ENCODE measurements at regions not wholly inside any gene's neighbourhood (a gene's known extent, or its start where the extent isn't known, plus 50 kb on each side); places are given as distances from the start of the nearest gene placed in this dataset.

- H3K27ac ChIP-seq (ENCODE audit: low read depth, low read length), result no peak overlapping the region
- CTCF ChIA-PET, result no interaction called here
These were observed 128.4 kb upstream of the ESR1 start for GRCh38 chr6:151679081-151679480.

DNA sequence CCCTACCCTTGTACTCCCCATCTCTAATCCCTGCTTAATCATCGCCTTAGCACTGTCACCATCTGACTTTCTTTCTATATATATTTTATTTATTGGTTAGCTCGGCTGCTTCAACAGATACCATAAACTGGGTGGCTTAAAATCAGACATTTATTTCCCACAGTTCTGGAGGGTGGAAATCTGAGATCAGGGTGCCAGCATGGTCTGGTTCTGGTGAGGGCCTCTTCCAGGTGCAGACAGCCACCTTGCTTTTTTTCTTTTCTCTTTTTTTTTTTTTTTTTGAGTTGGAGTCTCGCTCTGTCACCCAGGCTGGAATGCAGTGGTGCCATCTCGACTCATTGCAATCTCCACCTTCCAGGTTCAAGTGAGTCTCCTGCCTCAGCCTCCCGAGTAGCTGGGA, 127.5 kb upstream of the ESR1 start:
- H3K9me3 ChIP-seq (ENCODE audit: control insufficient read depth, insufficient read depth, low read length), result peaks cover 3% of the 10 kb centered on the region; the same call in 1 of the 2 replicates
- POLR2A ChIA-PET, result no interaction called here
- peaks cover 3% of the 10 kb centered on the region for H3K27me3 ChIP-seq (ENCODE audit: control insufficient read depth, insufficient read depth, low read length)
- CTCF ChIA-PET, result interaction anchor here (1.4 kb wide), 1 partner anchor 19 kb away, joined by 3 read pairs; no protein-coding TSS in a partner anchor
- TF ChIP-seq CTCF (IDR thresholded peaks at IDR 0.05; ENCODE audit: low read depth, low read length), result no peak
- no peak overlapping the region for H3K4me3 ChIP-seq (ENCODE audit: low read depth, low read length)
- no peak overlapping the region for H3K27ac ChIP-seq (ENCODE audit: low read depth, low read length)
- no peak for DNase-seq (ENCODE audit: low read depth, low spot score)

More at GRCh38 chr6:151679081-151679480, 128.4 kb upstream of the ESR1 start:
- Histone ChIP-seq H3K27me3 (ENCODE audit: control insufficient read depth, insufficient read depth, low read length) (peaks cover 3% of the 10 kb centered on the region), H3K4me3 (ENCODE audit: low read depth, low read length) (no peak overlapping the region), H3K9me3 (ENCODE audit: control insufficient read depth, insufficient read depth, low read length) (peaks cover 3% of the 10 kb centered on the region; the same call in 1 of the 2 replicates)
- DNase-seq (ENCODE audit: low read depth, low spot score), result no peak
- POLR2A ChIA-PET, result no interaction called here
- no peak for TF ChIP-seq CTCF (IDR thresholded peaks at IDR 0.05; ENCODE audit: low read depth, low read length)

DNA sequence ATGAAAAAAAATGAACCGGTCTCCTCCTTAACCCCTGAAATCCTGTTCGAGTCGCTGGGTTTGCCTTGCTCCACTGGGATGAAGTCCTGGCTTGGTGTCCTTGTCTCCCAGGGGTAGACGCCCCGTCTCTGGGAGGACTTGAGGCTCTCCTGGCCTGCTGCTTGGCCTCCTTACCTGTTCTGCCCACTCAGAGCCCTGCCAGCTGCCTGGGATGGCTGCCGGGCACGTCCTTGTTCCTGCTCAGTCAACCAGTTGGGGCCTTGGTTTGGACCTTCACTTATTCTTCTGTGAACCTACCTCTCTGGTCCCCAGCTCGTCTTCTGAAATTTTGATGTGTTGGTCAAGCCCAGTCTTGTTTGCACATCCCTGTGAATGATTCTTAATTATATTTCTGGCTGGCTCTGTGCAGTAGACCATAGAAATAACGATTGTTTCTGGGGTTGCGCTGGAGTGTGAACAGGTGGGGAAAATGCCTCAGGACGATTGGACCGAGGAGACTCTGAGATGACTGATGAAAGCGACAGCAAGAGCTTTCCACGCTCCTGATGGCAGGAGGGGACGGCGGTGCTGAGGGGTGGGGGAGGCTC, 126.5 kb upstream of the ESR1 start:
- H3K9me3 ChIP-seq (ENCODE audit: control insufficient read depth, insufficient read depth, low read length), result peaks cover 3% of the 10 kb centered on the region; the same call in 1 of the 2 replicates
- H3K4me3 ChIP-seq (ENCODE audit: low read depth, low read length), result no peak overlapping the region
- DNase-seq (ENCODE audit: low read depth, low spot score), result no peak
- POLR2A ChIA-PET, result no interaction called here
- H3K27ac ChIP-seq (ENCODE audit: low read depth, low read length), result no peak overlapping the region
- CTCF ChIA-PET, result interaction anchor here (1.4 kb wide), 1 partner anchor 18 kb away, joined by 3 read pairs; no protein-coding TSS in a partner anchor
- H3K27me3 ChIP-seq (ENCODE audit: control insufficient read depth, insufficient read depth, low read length), result peaks cover 3% of the 10 kb centered on the region
- no peak for TF ChIP-seq CTCF (IDR thresholded peaks at IDR 0.05; ENCODE audit: low read depth, low read length)

DNA sequence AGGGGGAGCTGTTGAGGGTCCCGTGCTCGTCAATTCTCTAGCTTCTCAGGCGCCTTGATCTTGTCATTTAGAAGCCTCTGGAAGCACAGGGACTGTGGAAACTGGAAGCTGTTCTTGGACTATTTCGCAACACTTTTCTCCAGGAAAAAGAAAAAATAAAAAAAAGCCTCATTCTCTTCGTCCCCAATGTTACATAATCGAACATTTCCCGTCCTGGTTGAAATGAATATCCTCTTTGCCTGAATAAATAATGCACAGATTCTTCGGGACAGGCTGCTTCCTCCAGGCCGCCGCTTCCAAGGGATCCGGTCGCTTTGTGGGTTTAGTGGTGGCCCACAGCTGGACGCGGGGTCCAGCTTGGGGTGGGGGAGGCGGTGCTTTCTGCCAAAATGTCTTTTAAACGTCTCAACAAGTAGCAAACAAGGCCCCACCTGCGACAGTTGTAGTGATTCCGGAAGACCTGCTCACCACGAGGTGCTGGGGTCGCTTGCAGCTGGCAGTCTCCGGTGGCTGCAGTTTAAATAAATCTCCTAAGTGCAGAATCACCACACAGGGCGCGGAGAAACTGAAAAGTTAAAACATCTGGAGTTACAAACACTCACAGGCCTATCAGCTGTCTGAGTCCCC, 125.9 kb upstream of the ESR1 start:
- no peak for DNase-seq (ENCODE audit: low read depth, low spot score)
- TF ChIP-seq CTCF (IDR thresholded peaks at IDR 0.05; ENCODE audit: low read depth, low read length), result no peak
- Histone ChIP-seq H3K9me3 (ENCODE audit: control insufficient read depth, insufficient read depth, low read length) (peaks cover 3% of the 10 kb centered on the region; the same call in 1 of the 2 replicates), H3K27me3 (ENCODE audit: control insufficient read depth, insufficient read depth, low read length) (peaks cover 3% of the 10 kb centered on the region), H3K27ac (ENCODE audit: low read depth, low read length) (no peak overlapping the region), H3K4me3 (ENCODE audit: low read depth, low read length) (0 out of 2 replicates have a peak overlapping the region, but pooled peaks have one; percentile 7)
- CTCF ChIA-PET, result no interaction called here
- POLR2A ChIA-PET, result no interaction called here

GRCh38 chr6:151682251-151682650, 125.2 kb upstream of the ESR1 start:
- no peak overlapping the region for H3K27ac ChIP-seq (ENCODE audit: low read depth, low read length)
- CTCF ChIA-PET, result no interaction called here
- no peak for TF ChIP-seq CTCF (IDR thresholded peaks at IDR 0.05; ENCODE audit: low read depth, low read length)
- H3K4me3 ChIP-seq (ENCODE audit: low read depth, low read length), result no peak overlapping the region
- H3K9me3 ChIP-seq (ENCODE audit: control insufficient read depth, insufficient read depth, low read length), result peaks cover 3% of the 10 kb centered on the region; the same call in 1 of the 2 replicates
- POLR2A ChIA-PET, result no interaction called here
- DNase-seq (ENCODE audit: low read depth, low spot score), result no peak
- H3K27me3 ChIP-seq (ENCODE audit: control insufficient read depth, insufficient read depth, low read length), result no peaks in the 10 kb centered on the region

All from AG04450 (cell line).